Mucosa of descending colon (tissue), 3 donors: ENCODE measurements at regions not wholly inside any gene's neighbourhood (a gene's known extent, or its start where the extent isn't known, plus 50 kb on each side); places are given as distances from the start of the nearest gene placed in this dataset.

Experiments used
- ATAC-seq: fragments of 200-7000 bp; cut with Tn5 transposase; one replicate; pipeline ENCODE4 v1.9.1; 2020; ENCODE audit warnings: mild to moderate bottlenecking, moderate library complexity
- DNase-seq, 3 donors: peaks; one replicate each; pipeline ENCODE4 v3.0.0-alpha.2; 2020
- H3K36me3 ChIP-seq: fragments of 200-600 bp; one replicate; pipeline ENCODE4 v1.8.0; 2021; ENCODE audit warnings: low read depth, mild to moderate bottlenecking
- H3K4me1 ChIP-seq: fragments of 200-600 bp; one replicate; pipeline ENCODE4 v1.8.0; 2021; ENCODE audit warnings: low read depth, mild to moderate bottlenecking
- H3K4me3 ChIP-seq: fragments of 200-600 bp; one replicate; pipeline ENCODE4 v1.8.0; 2021; ENCODE audit warnings: mild to moderate bottlenecking
- H3K9me3 ChIP-seq: fragments of 200-600 bp; one replicate; pipeline ENCODE4 v1.8.0; 2021; ENCODE audit warnings: mild to moderate bottlenecking
- intact Hi-C, 2 donors: fragments of 100-400 bp; cut with DNase I in 1 of 2; cut with micrococcal nuclease in 1 of 2; formaldehyde crosslinking; loops; one replicate each; pipeline versions ENCODE4 v1.11.0 to v1.11.1; 2022; cut with DNase I, micrococcal nuclease
- TF ChIP-seq, protein P1 (sequence below): fragments of 200-600 bp; IDR thresholded peaks from one replicate; pipeline ENCODE4 v1.8.0; 2022; ENCODE audit warnings: antibody characterized with exemption, mild to moderate bottlenecking
- donor health status: DM: no; HTN: no; CAD: no; lungs with moderate emphysema.
- donor health status: DM: no; HTN: no; CAD: no.
- donor health status: DM: no; HTN: yes; CAD: no.

- H3K36me3 ChIP-seq, result no peaks in the 10 kb centered on the region
- H3K4me3 ChIP-seq, result no peak overlapping the region
- ATAC-seq (no peak), DNase-seq (no peak)
- H3K4me1 ChIP-seq, result no peaks in the 10 kb centered on the region
- intact Hi-C loops, result no loop called here
- TF ChIP-seq, protein P1, sequence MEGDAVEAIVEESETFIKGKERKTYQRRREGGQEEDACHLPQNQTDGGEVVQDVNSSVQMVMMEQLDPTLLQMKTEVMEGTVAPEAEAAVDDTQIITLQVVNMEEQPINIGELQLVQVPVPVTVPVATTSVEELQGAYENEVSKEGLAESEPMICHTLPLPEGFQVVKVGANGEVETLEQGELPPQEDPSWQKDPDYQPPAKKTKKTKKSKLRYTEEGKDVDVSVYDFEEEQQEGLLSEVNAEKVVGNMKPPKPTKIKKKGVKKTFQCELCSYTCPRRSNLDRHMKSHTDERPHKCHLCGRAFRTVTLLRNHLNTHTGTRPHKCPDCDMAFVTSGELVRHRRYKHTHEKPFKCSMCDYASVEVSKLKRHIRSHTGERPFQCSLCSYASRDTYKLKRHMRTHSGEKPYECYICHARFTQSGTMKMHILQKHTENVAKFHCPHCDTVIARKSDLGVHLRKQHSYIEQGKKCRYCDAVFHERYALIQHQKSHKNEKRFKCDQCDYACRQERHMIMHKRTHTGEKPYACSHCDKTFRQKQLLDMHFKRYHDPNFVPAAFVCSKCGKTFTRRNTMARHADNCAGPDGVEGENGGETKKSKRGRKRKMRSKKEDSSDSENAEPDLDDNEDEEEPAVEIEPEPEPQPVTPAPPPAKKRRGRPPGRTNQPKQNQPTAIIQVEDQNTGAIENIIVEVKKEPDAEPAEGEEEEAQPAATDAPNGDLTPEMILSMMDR, result no peak
- no peaks in the 10 kb centered on the region for H3K9me3 ChIP-seq
Observed at GRCh38 chr9:30771163-30771708, 1613.2 kb upstream of the ACO1 start.

GRCh38 chr9:30771760-30772159, 1612.7 kb upstream of the ACO1 start:
- no peaks in the 10 kb centered on the region for H3K9me3 ChIP-seq
- no peak overlapping the region for H3K4me3 ChIP-seq
- H3K36me3 ChIP-seq, result no peaks in the 10 kb centered on the region
- TF ChIP-seq, protein P1, result no peak
- ATAC-seq (no peak), DNase-seq (no peak)
- no peaks in the 10 kb centered on the region for H3K4me1 ChIP-seq
- intact Hi-C loops, result no loop called here

DNA sequence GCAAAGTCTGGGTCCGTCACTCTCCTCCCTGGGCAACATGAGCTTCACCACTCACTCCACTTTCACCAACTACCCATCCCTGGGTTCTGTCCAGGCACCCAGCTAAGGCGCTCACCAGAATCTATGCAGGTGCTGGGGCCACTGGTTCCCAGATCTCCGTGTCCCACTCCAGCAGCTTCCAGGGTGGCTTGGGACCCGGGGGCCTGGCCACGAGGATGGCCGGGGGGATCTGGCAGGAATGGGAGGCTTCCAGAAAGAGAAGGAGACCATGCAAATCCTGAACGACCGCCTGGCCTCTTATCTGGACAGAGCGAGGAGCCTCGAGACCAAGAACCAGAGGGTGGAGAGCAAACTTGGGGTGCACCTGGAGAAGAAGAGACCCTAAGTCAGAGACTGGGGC, 1611.0 kb upstream of the ACO1 start:
- Histone ChIP-seq H3K4me3 (no peak overlapping the region), H3K9me3 (no peaks in the 10 kb centered on the region), H3K4me1 (no peaks in the 10 kb centered on the region), H3K36me3 (no peaks in the 10 kb centered on the region)
- DNase-seq (peak in 2 of 3 donors; percentile 8 to 32), ATAC-seq (no peak)
- TF ChIP-seq, protein P1, result no peak
- intact Hi-C loops, result no loop called here

DNA sequence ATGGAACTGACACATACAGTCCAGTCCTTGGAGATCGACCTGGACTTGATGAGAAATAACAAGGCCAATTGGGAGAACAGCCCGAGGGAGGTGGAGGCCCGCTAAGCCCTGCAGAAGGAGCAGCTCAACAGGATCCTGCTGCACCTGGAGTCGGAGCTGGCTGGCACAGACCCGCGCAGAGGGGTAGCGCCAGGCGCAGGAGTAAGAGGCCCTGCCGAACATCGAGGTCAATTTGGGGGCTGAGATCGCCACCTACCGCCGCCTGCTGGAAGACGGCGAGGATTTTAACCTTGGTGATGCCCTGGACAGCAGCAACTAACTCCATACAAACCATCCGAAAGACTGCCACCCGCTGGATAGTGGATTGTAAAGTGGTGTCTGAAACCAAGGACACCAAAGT, 1610.1 kb upstream of the ACO1 start:
- TF ChIP-seq, protein P1, result no peak
- no peaks in the 10 kb centered on the region for H3K9me3 ChIP-seq
- no peak for ATAC-seq
- DNase-seq, result peak in 2 of 3 donors; percentile 6 to 37
- intact Hi-C loops, result no loop called here
- H3K4me1 ChIP-seq, result no peaks in the 10 kb centered on the region
- no peak overlapping the region for H3K4me3 ChIP-seq
- no peaks in the 10 kb centered on the region for H3K36me3 ChIP-seq

- no peaks in the 10 kb centered on the region for H3K4me1 ChIP-seq
- DNase-seq (no peak), ATAC-seq (no peak)
- no peak overlapping the region for H3K4me3 ChIP-seq
- intact Hi-C loops, result no loop called here
- H3K36me3 ChIP-seq, result no peaks in the 10 kb centered on the region
- TF ChIP-seq, protein P1, result no peak
- no peaks in the 10 kb centered on the region for H3K9me3 ChIP-seq
Observed at GRCh38 chr9:30775236-30775635, 1609.2 kb upstream of the ACO1 start.

GRCh38 chr9:30796764-30797163, 1587.7 kb upstream of the ACO1 start:
- Histone ChIP-seq H3K4me1 (no peaks in the 10 kb centered on the region), H3K9me3 (no peaks in the 10 kb centered on the region), H3K36me3 (no peaks in the 10 kb centered on the region), H3K4me3 (no peak overlapping the region)
- DNase-seq (no peak), ATAC-seq (no peak)
- intact Hi-C loops, result no loop called here
- TF ChIP-seq, protein P1, result no peak
